ENCODE measurements at regions not wholly inside any gene's neighbourhood (a gene's known extent, or its start where the extent isn't known, plus 50 kb on each side); places are given as distances from the start of the nearest gene placed in this dataset.

DNA sequence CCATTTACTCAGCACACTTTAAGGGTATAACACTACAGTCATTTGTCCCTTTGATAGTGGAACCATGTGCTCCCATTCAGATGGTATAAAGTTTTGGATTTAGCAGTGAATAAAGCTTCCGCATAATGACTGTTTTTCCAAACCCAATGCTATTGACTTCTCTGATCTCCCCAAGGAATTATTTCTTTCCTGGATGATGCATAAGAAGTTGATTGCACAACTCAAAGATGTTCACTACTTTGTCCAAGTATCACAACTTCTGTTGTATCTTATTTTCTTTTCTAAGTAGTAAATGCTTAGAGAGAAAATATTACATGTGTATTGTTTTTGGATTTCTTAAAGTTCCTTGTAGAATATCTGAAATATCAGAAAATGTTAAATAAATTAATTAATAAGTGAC lies 300.2 kb downstream of the GPM6A start (continued):
- TF ChIP-seq ZXDB (tag by site-specific recombination; IDR thresholded peaks at IDR 0.05): no peak
- no peak for TF ChIP-seq MYNN (tag by site-specific recombination; IDR thresholded peaks at IDR 0.05; ENCODE audit: borderline replicate concordance)

DNA sequence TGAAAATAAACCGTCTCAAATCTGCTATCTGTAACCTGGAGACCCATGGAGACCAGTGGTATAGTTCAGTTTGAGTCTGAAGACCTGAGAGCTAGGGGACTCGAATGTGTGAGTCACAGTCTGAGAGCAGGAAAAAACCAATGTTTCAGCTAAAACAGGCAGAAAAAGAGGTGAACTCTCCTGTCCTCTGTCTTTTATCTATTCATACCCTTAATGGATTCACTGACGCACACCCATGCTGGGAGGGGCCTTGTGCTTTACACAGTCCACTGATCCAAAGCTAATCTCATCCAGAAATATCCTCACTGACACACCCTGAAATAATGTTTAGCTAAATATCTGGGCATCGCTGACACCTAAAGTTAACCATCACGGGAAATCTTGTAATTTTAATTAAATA lies 297.9 kb downstream of the GPM6A start:
- TF ChIP-seq ZNF501 (tag by site-specific recombination; IDR thresholded peaks at IDR 0.05) (no peak), ZSCAN16 (tag by site-specific recombination; IDR thresholded peaks at IDR 0.05) (no peak), ZNF37A (tag by site-specific recombination; IDR thresholded peaks at IDR 0.05) (no peak), ZSCAN30 (tag by site-specific recombination; IDR thresholded peaks at IDR 0.05) (no peak), ZNF707 (tag by site-specific recombination; IDR thresholded peaks at IDR 0.05) (no peak), ZNF423 (tag by site-specific recombination; IDR thresholded peaks at IDR 0.05) (no peak), ZNF776 (tag by site-specific recombination; IDR thresholded peaks at IDR 0.05; ENCODE audit: borderline replicate concordance) (no peak), SP3 (tag by site-specific recombination; IDR thresholded peaks at IDR 0.05) (no peak), ZNF560 (tag by site-specific recombination; IDR thresholded peaks at IDR 0.05; ENCODE audit: borderline replicate concordance) (no peak), ZNF366 (tag by site-specific recombination; conservative IDR thresholded peaks at IDR 0.05) (no peak)
- TF ChIP-seq, protein P1, sequence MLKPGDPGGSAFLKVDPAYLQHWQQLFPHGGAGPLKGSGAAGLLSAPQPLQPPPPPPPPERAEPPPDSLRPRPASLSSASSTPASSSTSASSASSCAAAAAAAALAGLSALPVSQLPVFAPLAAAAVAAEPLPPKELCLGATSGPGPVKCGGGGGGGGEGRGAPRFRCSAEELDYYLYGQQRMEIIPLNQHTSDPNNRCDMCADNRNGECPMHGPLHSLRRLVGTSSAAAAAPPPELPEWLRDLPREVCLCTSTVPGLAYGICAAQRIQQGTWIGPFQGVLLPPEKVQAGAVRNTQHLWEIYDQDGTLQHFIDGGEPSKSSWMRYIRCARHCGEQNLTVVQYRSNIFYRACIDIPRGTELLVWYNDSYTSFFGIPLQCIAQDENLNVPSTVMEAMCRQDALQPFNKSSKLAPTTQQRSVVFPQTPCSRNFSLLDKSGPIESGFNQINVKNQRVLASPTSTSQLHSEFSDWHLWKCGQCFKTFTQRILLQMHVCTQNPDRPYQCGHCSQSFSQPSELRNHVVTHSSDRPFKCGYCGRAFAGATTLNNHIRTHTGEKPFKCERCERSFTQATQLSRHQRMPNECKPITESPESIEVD (tag by site-specific recombination; IDR thresholded peaks at IDR 0.05): no peak
- Histone ChIP-seq H3K9me3 (ENCODE audit: control insufficient read depth, insufficient read depth, low read depth, low read length) (no peaks in the 10 kb centered on the region), H3K4me3 (ENCODE audit: low read depth, low read length) (no peak overlapping the region), H3K4me1 (ENCODE audit: control insufficient read depth, insufficient read depth, low read length) (no peaks in the 10 kb centered on the region), H3K27ac (ENCODE audit: extremely low read depth, low read depth, low read length) (no peak overlapping the region), H3K36me3 (ENCODE audit: control insufficient read depth in 2 of 2, insufficient read depth in 1 of 2, low read length in 2 of 2) (no peaks in the 10 kb centered on the region)
- POLR2A ChIA-PET: no interaction called here
- CTCF ChIA-PET: interaction anchor here (0.6 kb wide), 1 partner anchor 23 kb away, joined by 3 read pairs; no protein-coding TSS in a partner anchor

DNA sequence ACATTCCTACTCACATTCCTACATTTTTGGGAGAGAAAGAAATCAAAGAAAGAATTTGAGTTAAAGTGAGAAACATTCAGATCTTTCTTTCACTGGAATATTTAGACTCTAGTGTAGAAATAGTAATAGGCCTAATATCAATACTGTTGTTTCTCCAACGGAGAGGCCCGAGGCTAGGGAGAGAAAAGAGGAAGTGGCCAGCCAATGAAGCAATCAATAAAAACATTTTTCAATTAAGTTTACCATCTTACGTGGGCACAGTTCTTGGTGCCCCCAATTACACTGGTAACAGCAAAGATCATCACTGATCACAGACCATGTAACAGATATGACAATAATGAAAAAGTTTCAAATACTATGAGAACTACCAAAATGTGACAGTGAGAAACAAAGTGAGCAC lies 281.4 kb downstream of the GPM6A start:
- no peaks in the 10 kb centered on the region for H3K9me3 ChIP-seq (ENCODE audit: control insufficient read depth, insufficient read depth, low read depth, low read length)
- no peak overlapping the region for H3K27ac ChIP-seq (ENCODE audit: extremely low read depth, low read depth, low read length)
- ChIA-PET CTCF (no interaction called here), POLR2A (no interaction called here)
- H3K4me3 ChIP-seq (ENCODE audit: low read depth, low read length): no peak overlapping the region
- no peaks in the 10 kb centered on the region for H3K4me1 ChIP-seq (ENCODE audit: control insufficient read depth, insufficient read depth, low read length)
- TF ChIP-seq ZNF664 (tag by site-specific recombination; IDR thresholded peaks at IDR 0.05): no peak
- no peak for TF ChIP-seq ZNF140 (tag by site-specific recombination; IDR thresholded peaks at IDR 0.05)
- TF ChIP-seq SP7 (tag by site-specific recombination; IDR thresholded peaks at IDR 0.05): no peak
- TF ChIP-seq, protein P2, sequence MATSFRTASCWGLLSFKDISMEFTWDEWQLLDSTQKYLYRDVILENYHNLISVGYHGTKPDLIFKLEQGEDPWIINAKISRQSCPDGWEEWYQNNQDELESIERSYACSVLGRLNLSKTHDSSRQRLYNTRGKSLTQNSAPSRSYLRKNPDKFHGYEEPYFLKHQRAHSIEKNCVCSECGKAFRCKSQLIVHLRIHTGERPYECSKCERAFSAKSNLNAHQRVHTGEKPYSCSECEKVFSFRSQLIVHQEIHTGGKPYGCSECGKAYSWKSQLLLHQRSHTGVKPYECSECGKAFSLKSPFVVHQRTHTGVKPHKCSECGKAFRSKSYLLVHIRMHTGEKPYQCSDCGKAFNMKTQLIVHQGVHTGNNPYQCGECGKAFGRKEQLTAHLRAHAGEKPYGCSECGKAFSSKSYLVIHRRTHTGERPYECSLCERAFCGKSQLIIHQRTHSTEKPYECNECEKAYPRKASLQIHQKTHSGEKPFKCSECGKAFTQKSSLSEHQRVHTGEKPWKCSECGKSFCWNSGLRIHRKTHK (tag by site-specific recombination; IDR thresholded peaks at IDR 0.05): no peak
- no peak for TF ChIP-seq ZNF354C (tag by site-specific recombination; IDR thresholded peaks at IDR 0.05; ENCODE audit: borderline replicate concordance, low read depth)
- TF ChIP-seq ZNF610 (tag by site-specific recombination; IDR thresholded peaks at IDR 0.05; ENCODE audit: borderline replicate concordance): no peak
- no peak for TF ChIP-seq OSR2 (tag by site-specific recombination; IDR thresholded peaks at IDR 0.05)
- TF ChIP-seq ZNF174 (tag by site-specific recombination; IDR thresholded peaks at IDR 0.05): no peak
- TF ChIP-seq KLF7 (tag by site-specific recombination; IDR thresholded peaks at IDR 0.05; ENCODE audit: borderline replicate concordance): no peak
- TF ChIP-seq, protein P3, sequence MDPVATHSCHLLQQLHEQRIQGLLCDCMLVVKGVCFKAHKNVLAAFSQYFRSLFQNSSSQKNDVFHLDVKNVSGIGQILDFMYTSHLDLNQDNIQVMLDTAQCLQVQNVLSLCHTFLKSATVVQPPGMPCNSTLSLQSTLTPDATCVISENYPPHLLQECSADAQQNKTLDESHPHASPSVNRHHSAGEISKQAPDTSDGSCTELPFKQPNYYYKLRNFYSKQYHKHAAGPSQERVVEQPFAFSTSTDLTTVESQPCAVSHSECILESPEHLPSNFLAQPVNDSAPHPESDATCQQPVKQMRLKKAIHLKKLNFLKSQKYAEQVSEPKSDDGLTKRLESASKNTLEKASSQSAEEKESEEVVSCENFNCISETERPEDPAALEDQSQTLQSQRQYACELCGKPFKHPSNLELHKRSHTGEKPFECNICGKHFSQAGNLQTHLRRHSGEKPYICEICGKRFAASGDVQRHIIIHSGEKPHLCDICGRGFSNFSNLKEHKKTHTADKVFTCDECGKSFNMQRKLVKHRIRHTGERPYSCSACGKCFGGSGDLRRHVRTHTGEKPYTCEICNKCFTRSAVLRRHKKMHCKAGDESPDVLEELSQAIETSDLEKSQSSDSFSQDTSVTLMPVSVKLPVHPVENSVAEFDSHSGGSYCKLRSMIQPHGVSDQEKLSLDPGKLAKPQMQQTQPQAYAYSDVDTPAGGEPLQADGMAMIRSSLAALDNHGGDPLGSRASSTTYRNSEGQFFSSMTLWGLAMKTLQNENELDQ (tag by site-specific recombination; IDR thresholded peaks at IDR 0.05; ENCODE audit: low read depth): no peak
- TF ChIP-seq KLF9 (tag by site-specific recombination; IDR thresholded peaks at IDR 0.05; ENCODE audit: low read depth): no peak
- no peak for TF ChIP-seq GFI1B (tag by site-specific recombination; IDR thresholded peaks at IDR 0.05)
- TF ChIP-seq ZNF138 (tag by site-specific recombination; IDR thresholded peaks at IDR 0.05; ENCODE audit: borderline replicate concordance): no peak
- TF ChIP-seq ZSCAN30 (tag by site-specific recombination; IDR thresholded peaks at IDR 0.05): no peak
- no peak for TF ChIP-seq BCL11B (tag by site-specific recombination; IDR thresholded peaks at IDR 0.05; ENCODE audit: low read depth)
- no peaks in the 10 kb centered on the region for H3K36me3 ChIP-seq (ENCODE audit: control insufficient read depth in 2 of 2, insufficient read depth in 1 of 2, low read length in 2 of 2)

Data from HEK293 (cell line).